NCI-H187 (cell line): ENCODE measurements at regions not wholly inside any gene's neighbourhood (a gene's known extent, or its start where the extent isn't known, plus 50 kb on each side); places are given as distances from the start of the nearest gene placed in this dataset.
"Not testable (repeated sequence)": the region's sequence is repeated elsewhere in the genome, so short reads cannot be mapped to it uniquely, and the experiment has no call there.

Source experiments
- DNase-seq, 2 experiments: peaks; one replicate each; lab custom pipeline; 2025; lab: John Stamatoyannopoulos, UW

DNA sequence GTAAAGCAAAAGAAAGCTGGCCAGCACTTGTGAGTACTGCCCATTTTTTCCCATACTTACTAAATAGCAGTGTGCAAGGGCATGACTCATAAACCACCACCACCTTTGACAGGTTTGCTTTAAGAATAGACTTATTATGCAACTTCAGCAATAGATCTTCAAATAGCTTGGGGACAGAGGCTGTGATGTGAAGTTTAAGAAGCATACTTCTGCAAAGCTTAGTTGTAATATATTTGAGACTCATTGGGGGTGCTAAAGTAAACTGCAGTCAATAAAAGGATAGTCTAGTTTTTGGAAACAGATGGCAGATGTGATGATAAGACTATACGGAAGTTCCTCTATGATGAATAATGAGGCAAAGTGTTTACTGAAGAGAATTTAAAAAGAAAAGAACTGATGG is 210.0 kb downstream of the PLA2G4A start:
- no peak for DNase-seq

DNA sequence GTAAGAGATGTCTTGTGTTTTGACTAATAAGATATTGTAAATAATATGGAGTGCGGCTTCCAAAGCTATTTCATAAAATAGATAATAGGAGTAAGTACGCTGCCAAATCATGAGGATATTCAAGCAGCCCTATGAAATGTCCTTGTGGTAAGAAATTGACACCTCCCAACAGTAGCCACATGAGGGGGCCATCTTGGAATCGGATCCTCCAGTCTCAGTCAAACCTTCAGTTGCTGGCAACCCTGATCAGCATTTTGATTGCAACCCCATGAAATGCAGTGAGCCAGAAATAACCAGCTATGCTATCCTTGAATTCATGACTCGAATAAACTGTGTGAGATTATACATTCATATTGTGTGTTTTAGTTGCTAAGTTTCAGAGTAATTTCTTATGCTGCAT is 212.4 kb downstream of the PLA2G4A start:
- DNase-seq: no peak

DNA sequence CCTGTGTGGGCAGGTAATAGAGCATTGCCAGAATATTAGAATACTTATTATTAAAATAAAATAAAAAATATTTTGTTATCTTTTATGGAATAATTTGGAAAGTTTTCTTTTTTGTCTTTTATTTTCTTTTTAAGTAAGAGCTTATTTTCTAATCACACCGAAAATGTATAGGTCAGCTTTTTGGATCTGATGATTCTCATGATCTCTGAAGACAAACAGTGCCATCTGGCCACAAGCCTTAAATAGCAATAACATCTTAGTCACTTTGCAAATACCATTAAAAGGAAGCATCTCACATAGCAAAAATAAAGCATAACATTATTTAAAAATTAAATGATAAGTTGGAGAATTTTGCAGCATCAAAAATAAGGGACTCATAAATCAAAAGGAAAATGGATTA is 213.8 kb downstream of the PLA2G4A start:
- no peak for DNase-seq

DNA sequence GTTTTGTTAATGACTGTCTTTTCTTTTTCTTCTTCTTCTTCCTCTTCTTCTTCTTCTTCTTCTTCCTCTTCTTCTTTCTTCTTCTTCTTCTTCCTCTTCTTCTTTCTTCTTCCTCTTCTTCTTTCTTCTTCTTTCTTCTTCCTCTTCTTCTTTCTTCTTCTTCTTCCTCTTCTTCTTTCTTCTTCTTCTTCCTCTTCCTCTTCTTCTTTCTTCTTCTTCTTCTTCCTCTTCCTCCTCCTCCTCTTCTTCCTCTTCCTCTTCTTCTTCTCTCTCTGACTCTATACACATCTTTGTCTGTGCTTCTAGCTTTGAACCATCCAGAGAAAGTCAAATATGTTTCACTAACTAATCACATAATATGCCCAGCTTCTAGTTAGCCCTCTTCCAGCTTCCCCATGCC is 214.7 kb downstream of the PLA2G4A start:
- DNase-seq: not testable (repeated sequence)

DNA sequence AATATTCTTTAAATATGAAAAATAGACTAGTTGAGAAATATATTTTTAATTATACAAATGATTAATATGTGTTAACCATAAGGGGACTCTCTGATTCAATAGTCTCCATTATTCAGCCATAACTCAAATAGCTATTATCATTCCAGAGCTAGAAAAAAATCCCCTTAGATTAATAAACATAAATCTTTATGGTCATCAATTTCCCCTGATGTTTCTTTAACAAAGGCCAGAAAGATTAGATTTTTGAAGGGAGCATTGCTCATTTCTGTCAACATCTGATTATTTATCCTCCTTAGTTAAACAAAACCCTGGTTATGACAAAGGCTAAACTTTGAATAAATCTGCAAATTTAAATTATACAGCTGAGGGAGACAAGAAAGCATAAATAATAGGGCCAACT is 215.7 kb downstream of the PLA2G4A start:
- DNase-seq: no peak

DNA sequence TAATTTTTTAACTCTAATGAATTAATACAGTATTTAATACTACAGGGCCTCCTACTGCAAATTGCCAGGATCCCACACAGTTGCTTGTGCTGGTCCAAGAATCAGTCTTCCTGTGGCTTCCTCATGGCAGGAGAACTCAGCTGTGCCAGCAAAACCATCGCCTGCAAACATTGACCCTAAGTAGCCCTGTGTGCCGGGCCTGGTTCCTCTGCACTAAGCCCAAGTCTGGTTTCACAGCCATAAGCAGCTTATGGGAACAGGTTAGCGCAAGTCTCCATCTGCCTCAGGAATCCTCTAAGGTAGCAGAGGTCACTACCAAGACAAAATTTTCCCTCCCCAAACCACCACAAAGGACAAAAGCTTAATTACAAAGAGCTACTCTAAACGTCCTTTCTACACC is 216.6 kb downstream of the PLA2G4A start:
- DNase-seq: no peak

DNA sequence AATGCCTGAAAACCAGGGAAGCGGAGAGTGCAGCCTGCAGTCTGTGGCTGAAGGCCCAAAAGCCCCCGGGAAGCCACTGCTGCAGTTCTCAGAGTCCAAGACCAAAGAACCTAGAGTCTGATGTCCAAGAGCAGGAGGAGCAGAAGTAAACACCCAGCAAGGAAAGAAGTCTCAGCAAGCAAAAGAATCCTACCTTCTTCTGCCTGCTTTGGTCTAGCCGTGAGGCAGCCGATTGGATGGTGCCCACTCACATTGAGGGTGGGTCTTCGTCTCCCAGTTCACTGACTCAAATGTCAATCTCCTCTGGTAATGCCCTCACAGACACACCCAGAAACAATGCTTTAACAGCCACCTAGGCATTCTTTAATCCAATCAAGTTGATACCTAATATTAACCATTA is 217.5 kb downstream of the PLA2G4A start:
- DNase-seq: no peak

DNA sequence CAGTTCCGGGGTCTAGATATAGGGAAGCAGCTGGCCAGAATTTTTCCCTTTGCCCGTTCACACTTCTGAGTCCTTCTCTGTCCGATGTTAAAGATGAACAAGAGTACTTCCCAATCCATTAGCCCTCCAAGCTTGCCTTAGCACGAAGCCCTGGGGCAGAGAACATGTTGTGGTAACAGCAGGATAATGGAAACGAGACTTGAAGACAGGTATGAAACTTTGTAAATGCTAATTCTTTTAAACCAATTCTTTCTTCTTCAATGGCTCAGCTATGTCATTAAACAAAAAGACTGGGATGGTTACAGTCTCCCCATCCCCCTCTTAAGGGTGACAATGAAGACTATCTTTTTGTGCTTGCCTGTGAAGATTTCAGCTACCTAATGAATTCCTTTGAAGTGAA is 218.5 kb downstream of the PLA2G4A start:
- DNase-seq: no peak

DNA sequence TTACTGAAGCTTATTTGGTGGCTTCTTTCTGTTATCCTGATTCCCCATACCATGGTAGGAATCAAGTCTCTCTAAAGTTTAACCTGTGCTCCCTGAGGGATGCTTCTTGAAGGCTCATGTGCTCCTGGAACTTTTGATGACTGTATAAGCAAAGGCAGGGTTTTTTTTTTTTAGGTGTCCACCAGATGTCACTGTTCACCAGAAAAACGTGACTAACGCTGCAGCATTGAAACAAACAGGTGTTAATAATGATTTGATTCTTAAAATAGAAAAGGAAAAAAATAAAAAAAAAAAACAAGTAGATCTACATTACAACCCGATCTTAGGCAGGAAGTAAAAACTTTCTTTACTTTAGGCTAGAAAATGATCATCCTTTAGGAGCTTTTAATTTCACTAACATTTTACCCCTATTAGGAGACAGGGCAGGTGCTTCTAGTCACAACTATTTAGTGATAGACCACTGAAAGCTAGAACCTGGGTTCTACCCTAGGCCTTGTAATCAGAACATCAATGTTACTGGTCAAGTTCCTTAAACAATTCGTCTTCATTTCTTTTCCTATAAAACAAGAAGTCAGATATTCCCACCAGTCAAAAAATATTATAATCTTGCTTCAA is 223.0 kb downstream of the PLA2G4A start:
- peak; percentile 12 to 15 for DNase-seq

DNA sequence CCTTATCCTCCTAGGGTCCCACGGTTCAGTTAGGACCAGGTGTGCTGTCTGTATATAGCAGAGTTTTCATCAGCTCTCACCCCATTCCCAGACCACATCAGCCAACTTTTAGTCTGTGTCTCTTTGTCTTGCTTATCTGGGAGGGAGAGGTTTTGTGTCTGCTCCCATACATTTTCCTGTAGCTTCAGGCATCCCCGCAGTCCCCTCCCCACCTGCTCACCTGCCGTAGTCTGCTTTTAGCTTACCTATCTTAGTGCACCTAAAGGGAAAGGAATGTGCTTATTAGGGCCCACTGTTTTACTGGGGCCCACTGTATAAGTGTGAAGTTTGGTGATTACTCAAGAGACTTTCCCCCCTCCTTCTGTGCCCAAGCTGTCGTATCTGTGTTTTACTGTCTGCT is 225.1 kb downstream of the PLA2G4A start:
- no peak for DNase-seq

DNA sequence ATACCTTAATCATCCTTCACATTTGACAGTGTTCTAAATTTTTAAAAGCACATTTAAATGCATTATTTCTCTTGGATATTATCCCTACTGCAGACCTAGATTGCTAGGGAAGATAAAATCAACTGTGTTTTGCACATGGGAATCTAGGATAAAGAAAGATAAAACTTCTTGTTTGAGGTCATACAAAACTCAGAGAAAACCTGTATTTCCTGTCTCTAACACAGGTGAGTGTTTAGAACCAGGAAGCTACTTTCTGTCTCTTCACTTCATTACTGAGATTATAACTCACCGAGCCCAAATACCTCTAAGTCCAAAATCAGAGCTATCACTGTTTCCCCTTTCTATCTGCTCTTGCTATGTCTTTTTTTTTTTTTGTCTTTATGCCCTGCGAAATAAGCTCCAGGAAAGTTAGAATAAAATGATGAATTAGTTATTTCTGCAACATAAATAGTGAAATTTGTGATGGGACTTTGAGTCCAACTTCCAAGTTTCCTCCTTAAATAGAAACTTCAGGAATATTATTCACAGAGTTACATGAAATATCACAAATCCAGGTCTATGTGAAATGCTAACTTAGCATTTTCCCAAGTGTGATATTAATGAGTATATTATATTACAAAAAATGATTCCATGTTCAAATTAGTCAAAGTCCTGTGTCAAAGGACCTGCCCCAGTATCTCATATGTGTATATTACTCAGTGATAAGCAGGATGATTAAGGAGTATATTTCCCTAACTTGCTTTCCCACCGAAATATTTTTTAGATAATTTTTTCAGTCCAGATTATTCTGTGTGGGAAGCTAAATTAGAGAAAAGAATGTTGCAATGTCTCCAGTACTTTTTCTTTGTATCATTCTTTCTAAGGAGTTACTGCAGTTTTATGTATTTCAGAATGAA is 226.4 kb downstream of the PLA2G4A start:
- DNase-seq: no peak

DNA sequence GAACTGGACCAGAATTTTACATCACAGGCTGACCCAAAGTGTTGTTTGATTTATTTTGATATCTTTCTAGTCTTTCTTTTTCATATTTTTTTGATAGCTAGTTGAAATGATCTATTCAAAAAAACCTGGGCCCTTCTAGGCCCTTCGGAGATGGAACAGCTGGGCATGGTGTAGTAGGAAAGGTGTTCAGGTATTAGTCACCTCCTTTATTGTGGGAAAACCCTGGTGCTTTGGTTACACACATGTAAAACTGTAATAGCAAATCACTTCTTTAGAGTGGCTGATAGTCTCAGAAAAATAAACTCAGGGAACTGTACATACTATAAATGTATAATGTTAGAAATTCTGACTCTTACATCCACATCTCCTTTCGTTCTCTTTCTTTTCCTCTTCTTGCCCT is 234.5 kb downstream of the PLA2G4A start:
- no peak for DNase-seq

DNA sequence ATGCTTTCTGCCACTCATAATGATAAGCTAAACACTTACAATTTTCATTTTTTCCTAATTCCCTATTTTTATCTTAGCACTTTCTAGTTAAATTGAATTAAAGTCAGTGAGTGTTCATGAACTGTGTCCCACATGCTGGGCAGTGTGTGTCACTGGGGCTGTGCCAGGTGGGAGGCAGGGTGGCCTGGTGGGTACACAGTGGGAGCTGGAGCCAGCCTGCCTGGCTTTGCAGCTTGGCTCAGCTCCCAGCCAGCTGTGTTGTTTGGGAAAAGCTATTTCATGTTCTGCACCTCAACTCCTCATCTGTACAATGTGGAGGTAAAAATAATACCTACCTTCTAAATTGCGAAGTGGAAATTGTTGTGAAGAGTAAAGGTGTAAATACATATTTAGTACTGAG is 238.4 kb downstream of the PLA2G4A start:
- no peak for DNase-seq

DNA sequence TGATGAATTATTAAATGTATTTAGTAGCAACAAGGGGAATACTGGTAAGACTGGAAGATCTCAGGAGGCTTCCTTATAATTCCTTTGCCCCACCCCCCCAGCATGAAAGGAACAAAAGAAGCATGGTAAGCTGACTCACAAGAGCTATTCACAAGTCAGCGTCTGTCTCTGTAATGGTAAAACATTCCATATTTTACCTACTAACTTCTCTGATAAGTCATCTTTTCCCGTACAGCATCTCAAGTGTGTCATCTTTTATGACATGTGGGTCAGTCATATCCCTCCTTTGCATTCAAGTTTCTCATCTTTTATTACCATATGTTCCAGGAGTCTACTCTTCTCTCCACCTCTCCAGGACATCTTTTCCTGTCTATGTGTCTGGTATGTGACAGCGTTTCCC is 241.3 kb downstream of the PLA2G4A start:
- no peak for DNase-seq

DNA sequence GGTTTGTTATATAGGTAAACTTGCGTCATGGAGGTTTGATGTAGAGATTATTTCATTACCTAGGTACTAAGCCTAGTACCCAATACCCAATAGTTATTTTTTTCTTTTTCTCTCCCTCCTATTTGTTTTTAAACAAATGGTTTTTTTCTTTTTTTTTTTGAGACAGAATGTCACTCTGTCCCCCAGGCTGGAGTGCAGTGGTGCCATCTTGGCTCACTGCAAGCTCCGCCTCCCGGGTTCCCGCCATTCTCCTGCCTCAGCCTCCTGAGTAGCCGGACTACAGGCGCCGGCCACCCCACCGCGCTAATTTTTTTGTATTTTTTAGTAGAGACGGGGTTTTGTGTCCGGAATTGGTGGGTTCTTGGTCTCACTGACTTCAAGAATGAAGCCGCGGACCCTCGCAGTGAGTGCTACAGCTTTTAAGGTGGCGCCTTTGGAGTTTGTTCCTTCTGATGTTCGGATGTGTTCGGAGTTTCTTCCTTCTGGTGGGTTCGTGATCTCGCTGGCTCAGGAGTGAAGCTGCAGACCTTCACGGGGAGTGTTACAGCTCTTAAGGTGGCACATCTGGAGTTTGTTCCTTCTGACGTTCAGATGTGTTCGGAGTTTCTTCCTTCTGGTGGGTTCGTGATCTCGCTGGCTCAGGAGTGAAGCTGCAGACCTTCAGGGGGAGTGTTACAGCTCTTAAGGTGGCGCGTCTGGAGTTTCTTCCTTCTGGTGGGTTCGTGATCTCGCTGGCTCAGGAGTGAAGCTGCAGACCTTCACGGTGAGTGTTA is 243.7 kb downstream of the PLA2G4A start:
- not testable (repeated sequence) for DNase-seq

DNA sequence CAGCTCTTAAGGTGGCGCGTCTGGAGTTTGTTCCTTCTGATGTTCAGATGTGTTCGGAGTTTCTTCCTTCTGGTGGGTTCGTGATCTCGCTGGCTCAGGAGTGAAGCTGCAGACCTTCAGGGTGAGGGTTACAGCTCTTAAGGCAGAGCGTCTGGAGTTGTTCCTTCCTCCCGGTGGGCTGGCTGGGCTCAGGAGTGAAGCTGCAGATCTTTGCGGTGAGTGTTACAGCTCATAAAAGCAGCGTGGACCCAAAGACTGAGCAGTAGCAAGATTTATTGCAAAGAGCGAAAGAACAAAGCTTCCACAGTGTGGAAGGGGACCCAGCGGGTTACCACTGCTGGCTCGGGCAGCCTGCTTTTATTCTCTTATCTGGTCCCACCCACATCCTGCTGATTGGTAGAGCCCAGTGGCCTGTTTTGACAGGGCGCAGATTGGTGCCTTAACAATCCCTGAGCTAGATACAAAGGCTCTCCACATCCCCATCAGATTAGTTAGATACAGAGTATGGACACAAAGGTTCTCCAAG is 244.3 kb downstream of the PLA2G4A start:
- DNase-seq: peak in 1 of 2 experiments; percentile 45

DNA sequence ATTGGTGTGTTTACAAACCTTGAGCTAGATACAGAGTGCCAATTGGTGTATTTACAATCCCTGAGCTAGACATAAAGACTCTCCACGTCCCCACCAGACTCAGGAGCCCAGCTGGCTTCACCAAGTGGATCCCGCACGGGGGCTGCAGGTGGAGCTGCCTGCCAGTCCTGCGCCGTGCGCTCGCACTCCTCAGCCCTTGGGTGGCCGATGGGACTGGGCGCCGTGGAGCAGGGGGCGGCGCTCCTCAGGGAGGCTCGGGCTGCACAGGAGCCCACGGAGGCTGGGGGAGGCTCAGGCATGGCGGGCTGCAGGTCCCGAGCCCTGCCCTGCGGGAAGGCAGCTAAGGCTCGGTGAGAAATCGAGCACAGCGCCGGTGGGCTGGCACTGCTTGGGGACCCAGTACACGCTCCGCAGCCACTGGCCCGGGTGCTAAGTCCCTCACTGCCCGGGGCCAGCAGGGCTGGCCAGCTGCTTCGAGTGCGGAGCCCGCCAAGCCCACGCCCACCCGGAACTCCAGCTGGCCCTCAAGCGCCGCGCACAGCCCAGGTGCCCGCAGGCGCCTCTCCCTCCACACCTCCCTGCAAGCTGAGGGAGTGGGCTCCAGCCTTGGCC is 245.0 kb downstream of the PLA2G4A start:
- DNase-seq: not testable (repeated sequence)

DNA sequence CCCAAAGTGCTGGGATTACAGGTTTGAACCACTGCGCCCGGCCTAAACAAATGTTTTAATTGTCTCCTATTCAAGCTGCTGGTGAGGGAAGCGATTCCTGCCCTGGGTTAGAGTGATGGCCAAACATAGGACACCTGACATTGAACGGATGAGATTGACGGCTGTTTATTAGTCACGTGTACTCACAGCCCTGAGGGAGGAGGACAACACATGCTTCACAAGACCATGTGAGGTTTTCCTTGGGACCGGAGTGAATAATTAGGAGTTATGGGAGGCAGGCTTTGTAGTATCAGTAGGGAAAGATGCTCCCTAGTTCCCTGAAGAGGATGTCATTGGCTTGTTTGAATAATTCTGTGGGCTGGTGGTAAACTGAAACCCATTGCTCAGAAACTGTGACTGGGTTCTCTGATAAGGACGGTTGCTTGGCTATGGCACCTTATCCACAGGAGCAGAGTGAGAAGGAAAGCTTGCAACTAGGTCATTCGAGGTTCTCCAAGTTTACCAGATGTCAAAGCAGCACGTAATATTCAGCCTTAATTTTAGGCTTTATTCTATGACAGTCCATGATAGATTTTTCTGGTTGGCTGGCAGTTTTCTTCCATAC is 245.8 kb downstream of the PLA2G4A start:
- no peak for DNase-seq

DNA sequence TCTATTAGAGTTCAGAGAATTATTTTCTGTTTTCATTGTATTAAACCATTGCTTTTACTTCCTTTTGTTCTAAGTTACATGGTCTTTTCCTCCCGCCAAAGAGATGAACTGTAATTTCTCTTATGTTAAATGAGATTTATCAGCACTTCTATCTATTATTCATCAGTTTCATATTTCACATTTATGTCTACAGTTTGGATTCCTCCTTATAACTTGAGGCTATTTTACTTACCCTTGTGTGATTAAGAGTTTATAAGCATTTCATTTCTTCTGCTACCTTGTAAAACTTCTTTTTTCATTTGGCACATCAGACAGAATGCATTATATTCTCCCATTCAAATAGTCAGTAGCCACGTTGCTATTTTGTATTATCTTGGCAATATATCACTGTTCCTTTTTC is 248.2 kb downstream of the PLA2G4A start:
- no peak for DNase-seq

DNA sequence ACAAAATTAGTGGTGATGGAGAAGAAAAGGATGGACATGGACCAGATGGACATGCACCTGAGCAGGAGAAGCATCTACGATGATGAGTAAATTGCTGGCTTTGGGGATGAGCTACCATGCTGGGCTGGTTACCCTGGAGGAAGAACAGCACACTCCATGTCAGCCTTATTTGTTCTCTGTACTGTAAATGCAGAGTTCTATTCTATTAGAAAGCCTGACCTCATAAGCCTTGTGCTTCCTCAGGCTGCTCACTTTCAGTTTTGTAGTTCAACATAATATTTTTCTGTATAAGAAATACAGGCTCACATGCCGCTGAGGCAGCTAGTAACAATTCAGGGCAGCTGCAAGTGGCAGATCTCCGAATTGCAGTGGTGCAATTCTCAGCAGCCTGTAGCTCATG is 249.6 kb downstream of the PLA2G4A start:
- DNase-seq: no peak

DNA sequence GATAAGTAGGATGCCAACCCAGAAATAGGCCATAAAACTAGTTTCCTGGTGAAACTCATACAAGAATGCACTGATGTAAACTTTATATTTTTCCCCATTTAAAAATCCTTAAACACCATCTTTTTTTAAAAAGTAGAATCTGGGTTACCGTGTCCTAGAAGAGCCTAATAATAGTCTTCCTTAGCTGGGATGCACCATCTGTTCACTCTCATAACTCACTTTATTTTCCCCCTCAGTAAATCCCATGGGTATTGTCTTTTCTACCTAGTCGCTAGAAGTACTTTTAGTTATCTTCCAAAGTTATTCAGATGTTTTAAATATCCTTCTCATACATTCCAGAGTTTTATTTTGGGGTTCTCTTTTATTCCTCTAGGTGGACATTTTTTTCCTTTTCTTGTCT is 250.2 kb downstream of the PLA2G4A start:
- DNase-seq: no peak

DNA sequence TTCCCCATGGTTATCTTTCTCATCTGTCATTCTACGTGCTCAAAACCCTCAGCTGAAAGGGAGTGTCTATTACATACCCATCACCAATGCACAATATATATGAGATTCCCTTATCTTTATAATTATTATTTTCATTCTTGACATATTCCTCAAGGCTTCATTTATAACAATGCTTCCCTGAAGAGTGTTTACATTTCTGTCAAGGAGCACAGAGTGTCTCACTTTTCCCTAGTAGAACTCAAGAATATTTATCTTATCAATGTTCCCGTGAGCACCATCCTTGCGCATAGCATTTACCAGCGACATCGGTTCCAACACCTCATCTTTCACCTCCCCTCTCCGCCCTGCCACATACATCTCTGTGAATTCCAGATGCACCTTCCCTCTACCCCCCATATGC is 250.6 kb downstream of the PLA2G4A start:
- DNase-seq: no peak
